HFFc6 (cell line): ENCODE measurements at regions not wholly inside any gene's neighbourhood (a gene's known extent, or its start where the extent isn't known, plus 50 kb on each side); places are given as distances from the start of the nearest gene placed in this dataset.

Source experiments
- DNase-seq: peaks from one replicate; pipeline ENCODE4 v3.0.0-alpha.2; 2018
- H3K27ac Mint-ChIP-seq: 2 replicates; pipeline ENCODE4 v1.8.0; 2020; ENCODE audit warnings: mild to moderate bottlenecking, mixed read lengths
- H3K27me3 Mint-ChIP-seq: 2 replicates; pipeline ENCODE4 v1.8.0; 2021; ENCODE audit warnings: mild to moderate bottlenecking, moderate library complexity, mixed read lengths; ENCODE audit not compliant: insufficient read depth
- H3K36me3 Mint-ChIP-seq: 2 replicates; pipeline ENCODE4 v1.8.0; 2021; ENCODE audit warnings: low read depth, mixed read lengths
- H3K4me1 Mint-ChIP-seq: 2 replicates; pipeline ENCODE4 v1.8.0; 2020; ENCODE audit warnings: low read depth, mixed read lengths
- H3K4me3 Mint-ChIP-seq: 2 replicates; pipeline ENCODE4 v1.8.0; 2020; ENCODE audit warnings: mild to moderate bottlenecking, moderate library complexity, mixed read lengths
- H3K9me3 Mint-ChIP-seq: 2 replicates; pipeline ENCODE4 v1.8.0; 2020; ENCODE audit warnings: mild to moderate bottlenecking, mixed read lengths
- TF ChIP-seq, protein P1 (sequence below): fragments of 200-600 bp; sonication (generic); IDR thresholded peaks from 2 replicates; pipeline ENCODE4 v1.5.0; 2021; ENCODE audit warnings: antibody characterized with exemption, mild to moderate bottlenecking

- H3K27me3 Mint-ChIP-seq = no peaks in the 10 kb centered on the region
- H3K4me3 Mint-ChIP-seq = no peak overlapping the region
- H3K27ac Mint-ChIP-seq = no peak overlapping the region
- H3K9me3 Mint-ChIP-seq = peaks cover 16% of the 10 kb centered on the region
- no peaks in the 10 kb centered on the region for H3K36me3 Mint-ChIP-seq
- TF ChIP-seq, protein P1, sequence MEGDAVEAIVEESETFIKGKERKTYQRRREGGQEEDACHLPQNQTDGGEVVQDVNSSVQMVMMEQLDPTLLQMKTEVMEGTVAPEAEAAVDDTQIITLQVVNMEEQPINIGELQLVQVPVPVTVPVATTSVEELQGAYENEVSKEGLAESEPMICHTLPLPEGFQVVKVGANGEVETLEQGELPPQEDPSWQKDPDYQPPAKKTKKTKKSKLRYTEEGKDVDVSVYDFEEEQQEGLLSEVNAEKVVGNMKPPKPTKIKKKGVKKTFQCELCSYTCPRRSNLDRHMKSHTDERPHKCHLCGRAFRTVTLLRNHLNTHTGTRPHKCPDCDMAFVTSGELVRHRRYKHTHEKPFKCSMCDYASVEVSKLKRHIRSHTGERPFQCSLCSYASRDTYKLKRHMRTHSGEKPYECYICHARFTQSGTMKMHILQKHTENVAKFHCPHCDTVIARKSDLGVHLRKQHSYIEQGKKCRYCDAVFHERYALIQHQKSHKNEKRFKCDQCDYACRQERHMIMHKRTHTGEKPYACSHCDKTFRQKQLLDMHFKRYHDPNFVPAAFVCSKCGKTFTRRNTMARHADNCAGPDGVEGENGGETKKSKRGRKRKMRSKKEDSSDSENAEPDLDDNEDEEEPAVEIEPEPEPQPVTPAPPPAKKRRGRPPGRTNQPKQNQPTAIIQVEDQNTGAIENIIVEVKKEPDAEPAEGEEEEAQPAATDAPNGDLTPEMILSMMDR = no peak
- no peaks in the 10 kb centered on the region for H3K4me1 Mint-ChIP-seq
- no peak for DNase-seq
Measured at GRCh38 chr10:36457751-36458150, 667.6 kb upstream of the ANKRD30A start.

GRCh38 chr10:36455526-36456133, 669.8 kb upstream of the ANKRD30A start:
- Mint-ChIP-seq H3K4me1 (no peaks in the 10 kb centered on the region), H3K4me3 (no peak overlapping the region), H3K9me3 (peaks cover 10% of the 10 kb centered on the region), H3K36me3 (no peaks in the 10 kb centered on the region), H3K27ac (no peak overlapping the region), H3K27me3 (peaks cover 2% of the 10 kb centered on the region; the same call in 1 of the 2 replicates)
- TF ChIP-seq, protein P1 = no peak
- DNase-seq = no peak

DNA sequence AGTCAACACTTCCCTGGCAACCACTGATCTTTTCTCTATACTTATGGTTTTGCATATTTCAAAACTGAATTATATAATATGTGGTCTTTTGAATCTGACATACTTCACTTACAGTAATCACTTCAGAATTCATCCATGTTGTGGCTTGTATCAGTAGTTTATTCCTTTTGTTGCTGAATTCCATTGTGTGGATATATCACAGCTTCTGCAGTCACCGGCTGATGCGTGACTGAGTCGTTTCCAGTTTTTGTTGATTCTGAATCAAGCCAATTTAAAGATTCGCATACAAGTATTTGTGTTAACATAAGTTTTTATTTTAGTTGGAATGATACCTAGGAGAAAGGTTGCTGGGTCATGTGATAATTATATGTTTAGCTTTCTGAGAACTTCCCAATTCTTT, 672.5 kb upstream of the ANKRD30A start:
- no peak overlapping the region for H3K27ac Mint-ChIP-seq
- no peak for DNase-seq

DNA sequence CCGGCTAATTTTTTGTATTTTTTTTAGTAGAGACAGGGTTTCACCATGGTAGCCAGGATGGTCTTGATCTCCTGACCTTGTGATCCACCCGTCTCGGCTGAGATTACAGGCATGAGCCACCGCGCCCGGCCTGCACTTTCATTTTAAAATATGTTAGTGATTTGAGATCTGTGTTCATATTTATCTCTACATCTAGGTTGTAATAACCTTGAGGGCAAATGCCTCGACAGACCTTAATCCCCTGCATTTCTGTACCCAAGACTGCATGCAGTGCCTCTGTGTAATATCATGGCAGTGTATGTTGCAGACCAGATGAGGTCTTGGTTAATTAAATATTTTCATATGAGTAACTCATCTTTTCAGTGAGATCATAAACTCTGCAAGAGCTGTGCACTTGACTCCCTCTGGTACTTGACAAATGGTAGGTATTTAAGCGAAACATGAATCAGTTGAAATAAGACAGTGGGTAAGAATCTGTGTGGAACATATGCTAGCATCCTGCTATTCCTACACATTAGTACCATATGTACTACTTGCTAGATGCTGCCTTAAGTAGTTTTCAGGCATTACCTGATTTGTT, 673.9 kb upstream of the ANKRD30A start:
- H3K4me1 Mint-ChIP-seq = no peaks in the 10 kb centered on the region
- H3K27ac Mint-ChIP-seq = no peak overlapping the region
- H3K27me3 Mint-ChIP-seq = peaks cover 2% of the 10 kb centered on the region; the same call in 1 of the 2 replicates
- TF ChIP-seq, protein P1 = no peak
- no peak overlapping the region for H3K4me3 Mint-ChIP-seq
- no peaks in the 10 kb centered on the region for H3K36me3 Mint-ChIP-seq
- DNase-seq = no peak
- peaks cover 7% of the 10 kb centered on the region; the same call in 1 of the 2 replicates for H3K9me3 Mint-ChIP-seq

More for the DNA sequence above, 672.5 kb upstream of the ANKRD30A start:
- H3K36me3 Mint-ChIP-seq = no peaks in the 10 kb centered on the region
- peaks cover 2% of the 10 kb centered on the region; the same call in 1 of the 2 replicates for H3K27me3 Mint-ChIP-seq
- no peak overlapping the region for H3K4me3 Mint-ChIP-seq
- H3K9me3 Mint-ChIP-seq = peaks cover 7% of the 10 kb centered on the region; the same call in 1 of the 2 replicates
- H3K4me1 Mint-ChIP-seq = no peaks in the 10 kb centered on the region
- TF ChIP-seq, protein P1 = no peak

DNA sequence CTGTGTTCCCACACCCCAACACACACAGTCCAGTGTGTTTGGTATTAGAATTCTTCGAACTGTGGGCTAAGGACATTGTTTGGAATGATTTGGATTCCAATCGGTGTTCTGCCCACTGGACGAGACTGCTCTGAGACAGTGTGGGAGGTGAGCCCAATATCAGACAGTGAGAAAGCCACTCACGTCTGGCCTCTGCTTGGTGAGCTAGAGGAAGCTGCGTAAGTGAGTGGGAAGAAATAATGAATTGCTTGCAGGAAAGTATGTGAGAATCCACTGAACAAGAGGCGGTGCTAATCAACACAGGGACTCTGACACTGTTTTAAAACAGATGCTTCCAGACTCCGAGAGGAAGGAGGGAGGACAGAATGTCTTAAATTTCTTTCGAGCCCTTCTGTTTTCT, 675.0 kb upstream of the ANKRD30A start:
- Mint-ChIP-seq H3K36me3 (no peaks in the 10 kb centered on the region), H3K27ac (no peak overlapping the region), H3K4me1 (no peaks in the 10 kb centered on the region), H3K27me3 (peaks cover 2% of the 10 kb centered on the region; the same call in 1 of the 2 replicates), H3K4me3 (no peak overlapping the region), H3K9me3 (peaks cover 7% of the 10 kb centered on the region; the same call in 1 of the 2 replicates)
- TF ChIP-seq, protein P1 = no peak
- no peak for DNase-seq
